GM12878 (cell line): ENCODE measurements at regions not wholly inside any gene's neighbourhood (a gene's known extent, or its start where the extent isn't known, plus 50 kb on each side); places are given as distances from the start of the nearest gene placed in this dataset.
A peak's percentile ranks its signal among the peaks of the same experiment; 100 is the strongest.

Source experiments
- ATAC-seq: fragments of 200-7000 bp; cut with Tn5 transposase; 3 replicates; pipeline ENCODE4 v1.9.1; 2020; ENCODE audit warnings: mild to moderate bottlenecking, moderate library complexity
- BruUV-seq: library from RNA; stranded (reverse); fragments of 400-500 nt; replicated peaks from 2 replicates; lab custom pipeline; 2021; lab: Mats Ljungman, UMichigan
- CTCF ChIA-PET: fragments of 300-600 bp; sonication (Branson Sonifier 250); formaldehyde crosslinking; extraction: SDS; loops from one replicate; lab custom pipeline; 2021; ENCODE audit warnings: inconsistent platforms; lab: Yijun Ruan, JAX
- POLR2A ChIA-PET: fragments of 350-600 bp; formaldehyde crosslinking; extraction: SDS; loops from one replicate; lab custom pipeline; 2021; ENCODE audit warnings: inconsistent platforms; lab: Charles Lee
- RAD21 ChIA-PET: fragments of 300-600 bp; sonication (Branson Sonifier 250); formaldehyde crosslinking; loops from one replicate; lab custom pipeline; 2023; ENCODE audit warnings: antibody characterized with exemption; ENCODE audit not compliant: unreplicated experiment; lab: Charles Lee
- SMC1A ChIA-PET: fragments of 300-600 bp; sonication (Branson Sonifier 250); formaldehyde crosslinking; loops from one replicate; lab custom pipeline; 2023; ENCODE audit not compliant: unreplicated experiment, uncharacterized antibody; lab: Charles Lee
- DNase-seq: peaks from one replicate; pipeline ENCODE4 v3.0.0-alpha.2; 2011; ENCODE audit warnings: low read depth, low spot score
- FAIRE-seq: peaks from 3 replicates; lab custom pipeline; 2011; peaks lifted over from hg19 to GRCh38; lab: Jason Lieb, UNC
- H2AFZ ChIP-seq: 2 replicates; pipeline ENCODE4 v1.6.0; 2011; ENCODE audit warnings: low read depth, low read length, control low read depth; ENCODE audit not compliant: control insufficient read depth
- H3K27ac ChIP-seq: 2 replicates; pipeline ENCODE4 v1.5.1; 2011; ENCODE audit warnings: control low read depth; ENCODE audit not compliant: control insufficient read depth, insufficient read depth
- H3K27me3 ChIP-seq, 2 experiments: replicated peaks in 1 of 2; 2 replicates each; pipeline versions ENCODE4 v1.6.0 to v1.6.1; 2011; ENCODE audit warnings: low read length in 1 of 2; ENCODE audit not compliant: control insufficient read depth in 2 of 2, insufficient read depth in 2 of 2
- H3K36me3 ChIP-seq, 2 experiments: 2 replicates each; pipeline ENCODE4 v1.5.1; 2011; ENCODE audit warnings: low read length in 1 of 2; ENCODE audit not compliant: control insufficient read depth in 2 of 2, insufficient read depth in 2 of 2
- H3K4me1 ChIP-seq: 2 replicates; pipeline ENCODE4 v1.6.1; 2011; ENCODE audit warnings: mild to moderate bottlenecking, low read length, moderate library complexity, mixed read lengths; ENCODE audit not compliant: control insufficient read depth, insufficient read depth
- H3K4me2 ChIP-seq: 2 replicates; pipeline ENCODE4 v1.6.0; 2011; ENCODE audit warnings: control low read depth; ENCODE audit not compliant: control insufficient read depth, insufficient read depth
- H3K4me3 ChIP-seq: fragments of 200-600 bp; sonication (generic); 2 replicates; pipeline ENCODE4 v1.5.1; 2016
- H3K79me2 ChIP-seq: 2 replicates; pipeline ENCODE4 v1.6.0; 2011; ENCODE audit warnings: low read length; ENCODE audit not compliant: control insufficient read depth, insufficient read depth
- H3K9ac ChIP-seq: 2 replicates; pipeline ENCODE4 v1.8.0; 2011; ENCODE audit warnings: low read length, control low read depth, mixed read lengths; ENCODE audit not compliant: control insufficient read depth, insufficient read depth
- H3K9me3 ChIP-seq: replicated peaks from 3 replicates; pipeline ENCODE4 v1.5.1; 2011; ENCODE audit warnings: mild to moderate bottlenecking, low read length; ENCODE audit not compliant: control insufficient read depth, insufficient read depth
- H4K20me1 ChIP-seq: 2 replicates; pipeline ENCODE4 v1.6.0; 2011; ENCODE audit not compliant: control insufficient read depth, insufficient read depth
- CTCF ChIP-seq, 3 experiments: IDR thresholded peaks in 2 of 3; conservative IDR thresholded peaks in 1 of 3; 2 replicates each; pipeline ENCODE4 v1.5.1; 2011; ENCODE audit warnings: low read depth in 3 of 3, low read length in 3 of 3, mild to moderate bottlenecking in 3 of 3, control low read depth in 2 of 3, moderate library complexity in 2 of 3, inconsistent platforms in 1 of 3, mixed read lengths in 1 of 3; ENCODE audit not compliant: control insufficient read depth in 2 of 3, insufficient read depth in 1 of 3; ENCODE audit errors: extremely low read depth in 1 of 3
- DPF2 ChIP-seq: fragments of 450-650 bp; IDR thresholded peaks from 2 replicates; pipeline ENCODE4 v1.6.1; 2017; ENCODE audit warnings: mild to moderate bottlenecking
- EP300 ChIP-seq, 2 experiments: fragments of 150-350 bp in 1 of 2; IDR thresholded peaks; 2 replicates each; pipeline ENCODE4 v1.6.1; 2011 to 2012; ENCODE audit warnings: low read depth in 2 of 2, low read length in 2 of 2, borderline replicate concordance in 1 of 2, improper control_type of control experiment in 1 of 2, inconsistent platforms in 1 of 2; ENCODE audit not compliant: control insufficient read depth in 1 of 2
- ESRRA ChIP-seq: IDR thresholded peaks from 2 replicates; pipeline ENCODE4 v1.6.1; 2012; ENCODE audit warnings: mild to moderate bottlenecking, low read length, improper control_type of control experiment
- KDM1A ChIP-seq: fragments of 200-600 bp; sonication (generic); IDR thresholded peaks from 2 replicates; pipeline ENCODE4 v1.6.1; 2016; ENCODE audit warnings: borderline replicate concordance
- KLF5 ChIP-seq: fragments of 450-650 bp; IDR thresholded peaks from 2 replicates; pipeline ENCODE4 v1.6.1; 2014; ENCODE audit warnings: mild to moderate bottlenecking; ENCODE audit not compliant: partially characterized antibody
- MAX ChIP-seq: IDR thresholded peaks from 2 replicates; pipeline ENCODE4 v1.6.1; 2012; ENCODE audit warnings: low read depth, low read length, improper control_type of control experiment
- RAD51 ChIP-seq: fragments of 450-650 bp; IDR thresholded peaks from 2 replicates; pipeline ENCODE4 v1.6.1; 2016; ENCODE audit warnings: moderate library complexity, mild to moderate bottlenecking, inconsistent platforms
- SMAD5 ChIP-seq: IDR thresholded peaks from 2 replicates; pipeline ENCODE4 v1.6.1; 2016; ENCODE audit warnings: antibody characterized with exemption, low read depth
- SRF ChIP-seq, 2 experiments: IDR thresholded peaks; 2 replicates each; pipeline ENCODE4 v1.6.1; 2011; ENCODE audit warnings: low read depth in 2 of 2, low read length in 2 of 2, mild to moderate bottlenecking in 1 of 2, moderate library complexity in 1 of 2
- USF1 ChIP-seq: IDR thresholded peaks from 2 replicates; pipeline ENCODE4 v1.6.1; 2011; ENCODE audit warnings: borderline replicate concordance, low read depth, mild to moderate bottlenecking, moderate library complexity, mixed read lengths, low read length; ENCODE audit not compliant: insufficient read depth; ENCODE audit errors: extremely low read length
- WGBS: methylation state at CpG from one replicate; pipeline ENCODE4 v1.1.6; 2016; ENCODE audit warnings: low lambda C conversion rate; ENCODE audit not compliant: insufficient replicate concordance, insufficient coverage; ENCODE audit errors: missing lambda C conversion rate; 5-methylcytosine and 5-hydroxymethylcytosine counted together
- in situ Hi-C: fragments of 300-500 bp; cut with MboI; formaldehyde crosslinking; loops from 9 replicates; pipeline ENCODE4 v1.14.3; 2018; ENCODE audit warnings: mixed read lengths
- intact Hi-C: fragments of 100-400 bp; cut with micrococcal nuclease; formaldehyde crosslinking; loops from one replicate; pipeline ENCODE4 v1.14.2; 2022; ENCODE audit not compliant: unreplicated experiment

- TF ChIP-seq SMAD5: no peak
- TF ChIP-seq EP300 (IDR thresholded peaks at IDR 0.05; ENCODE audit: borderline replicate concordance in 1 of 2, control insufficient read depth in 1 of 2, low read depth in 2 of 2, low read length in 2 of 2): no peak
- no peak for TF ChIP-seq DPF2
- TF ChIP-seq SRF (IDR thresholded peaks at IDR 0.05; ENCODE audit: low read depth in 2 of 2, low read length in 2 of 2): no peak
- peak; percentile 75 to 89 (median 88) for TF ChIP-seq CTCF (IDR thresholded peaks at IDR 0.05 in 2 of 3, conservative IDR thresholded peaks at IDR 0.05 in 1 of 3; ENCODE audit: control insufficient read depth in 2 of 3, extremely low read depth in 1 of 3, insufficient read depth in 1 of 3, low read depth in 3 of 3, low read length in 3 of 3)
- TF ChIP-seq ESRRA: no peak
- no peak for TF ChIP-seq USF1
Measured at GRCh38 chr7:98745722-98746318, 124.0 kb downstream of the TMEM130 start (continued).

GRCh38 chr7:98748090-98748489 lies 121.7 kb downstream of the TMEM130 start:
- 11% methylated on average over 1 of the region's 1 CpG for WGBS
- TF ChIP-seq RAD51: no peak
- no peak for TF ChIP-seq MAX
- no peak for TF ChIP-seq EP300 (IDR thresholded peaks at IDR 0.05; ENCODE audit: borderline replicate concordance in 1 of 2, control insufficient read depth in 1 of 2, low read depth in 2 of 2, low read length in 2 of 2)
- TF ChIP-seq KLF5: no peak
- TF ChIP-seq KDM1A: no peak
- ChIA-PET CTCF (interaction anchor here (1.4 kb wide), 1 partner anchor 88 kb away, joined by 4 read pairs; no protein-coding TSS in a partner anchor), POLR2A (no interaction called here), SMC1A (no interaction called here), RAD21 (no interaction called here)
- DNase-seq (no peak), FAIRE-seq (no peak), ATAC-seq (no peak)
- Histone ChIP-seq H3K9me3 (no peaks in the 10 kb centered on the region), H3K4me1 (no peaks in the 10 kb centered on the region), H3K9ac (no peak overlapping the region), H3K27ac (no peak overlapping the region), H3K4me3 (no peak overlapping the region), H3K79me2 (no peaks in the 10 kb centered on the region), H4K20me1 (no peaks in the 10 kb centered on the region), H2AFZ (no peak overlapping the region), H3K36me3 (no peaks in the 10 kb centered on the region), H3K4me2 (no peak overlapping the region), H3K27me3 (no peaks in the 10 kb centered on the region)
- no TSS peak for BruUV-seq
- intact Hi-C loops: no loop called here
- in situ Hi-C loops: loop anchor here (5.0 kb wide), 1 partner anchor 316 kb away; no protein-coding TSS in a partner anchor
